ENCODE measurements at regions not wholly inside any gene's neighbourhood (a gene's known extent, or its start where the extent isn't known, plus 50 kb on each side); places are given as distances from the start of the nearest gene placed in this dataset.

GRCh38 chr13:79212064-79212619, 193.9 kb downstream of the RBM26 start:
- 49 to 50% methylated on average over 10 of the region's 10 CpGs for WGBS, 2 experiments (ENCODE audit: low coverage in 1 of 2, low lambda C conversion rate in 2 of 2, missing lambda C conversion rate in 2 of 2)
- H3K9me3 ChIP-seq (ENCODE audit: low read depth): no peaks in the 10 kb centered on the region
- H3K36me3 ChIP-seq (ENCODE audit: low read depth): no peaks in the 10 kb centered on the region
- H3K9ac ChIP-seq: no peak overlapping the region
- in situ Hi-C loops (cut with MboI): no loop called here
- DNase-seq: no peak
- H2AFZ ChIP-seq: no peak overlapping the region
- no peaks in the 10 kb centered on the region for H3K4me1 ChIP-seq (ENCODE audit: insufficient read depth)
- no peak overlapping the region for H3K4me3 ChIP-seq
- H3K79me2 ChIP-seq (ENCODE audit: insufficient read depth): no peaks in the 10 kb centered on the region
- no peak for TF ChIP-seq EZH2 (IDR thresholded peaks at IDR 0.05; ENCODE audit: insufficient read depth, poor library complexity, severe bottlenecking)
- TF ChIP-seq EZH2phosphoT487 (IDR thresholded peaks at IDR 0.05; ENCODE audit: insufficient read depth, low read depth): no peak
- H4K20me1 ChIP-seq (ENCODE audit: insufficient read depth): no peaks in the 10 kb centered on the region
- no peaks in the 10 kb centered on the region for H3F3A ChIP-seq (ENCODE audit: insufficient read depth)
- H3K27me3 ChIP-seq (replicated peaks; ENCODE audit: insufficient read depth): no peaks in the 10 kb centered on the region
- no peak overlapping the region for H3K4me2 ChIP-seq (ENCODE audit: unreplicated experiment)
- H3K9me2 ChIP-seq (ENCODE audit: insufficient read depth): no peaks in the 10 kb centered on the region
- no peak overlapping the region for H3K27ac ChIP-seq

GRCh38 chr13:79211377-79211776, 194.7 kb downstream of the RBM26 start:
- no peaks in the 10 kb centered on the region for H3K9me2 ChIP-seq (ENCODE audit: insufficient read depth)
- no peaks in the 10 kb centered on the region for H3F3A ChIP-seq (ENCODE audit: insufficient read depth)
- no peaks in the 10 kb centered on the region for H4K20me1 ChIP-seq (ENCODE audit: insufficient read depth)
- DNase-seq: no peak
- H3K4me3 ChIP-seq: no peak overlapping the region
- no peaks in the 10 kb centered on the region for H3K9me3 ChIP-seq (ENCODE audit: low read depth)
- no peaks in the 10 kb centered on the region for H3K27me3 ChIP-seq (replicated peaks; ENCODE audit: insufficient read depth)
- H3K4me2 ChIP-seq (ENCODE audit: unreplicated experiment): no peak overlapping the region
- H2AFZ ChIP-seq: no peak overlapping the region
- H3K79me2 ChIP-seq (ENCODE audit: insufficient read depth): no peaks in the 10 kb centered on the region
- 15 to 24% methylated on average over 1 of the region's 1 CpG for WGBS, 2 experiments (ENCODE audit: low coverage in 1 of 2, low lambda C conversion rate in 2 of 2, missing lambda C conversion rate in 2 of 2)
- TF ChIP-seq EZH2phosphoT487 (IDR thresholded peaks at IDR 0.05; ENCODE audit: insufficient read depth, low read depth) (no peak), EZH2 (IDR thresholded peaks at IDR 0.05; ENCODE audit: insufficient read depth, poor library complexity, severe bottlenecking) (no peak)
- no peaks in the 10 kb centered on the region for H3K4me1 ChIP-seq (ENCODE audit: insufficient read depth)
- H3K36me3 ChIP-seq (ENCODE audit: low read depth): no peaks in the 10 kb centered on the region
- no peak overlapping the region for H3K27ac ChIP-seq
- no peak overlapping the region for H3K9ac ChIP-seq
- in situ Hi-C loops (cut with MboI): no loop called here

DNA sequence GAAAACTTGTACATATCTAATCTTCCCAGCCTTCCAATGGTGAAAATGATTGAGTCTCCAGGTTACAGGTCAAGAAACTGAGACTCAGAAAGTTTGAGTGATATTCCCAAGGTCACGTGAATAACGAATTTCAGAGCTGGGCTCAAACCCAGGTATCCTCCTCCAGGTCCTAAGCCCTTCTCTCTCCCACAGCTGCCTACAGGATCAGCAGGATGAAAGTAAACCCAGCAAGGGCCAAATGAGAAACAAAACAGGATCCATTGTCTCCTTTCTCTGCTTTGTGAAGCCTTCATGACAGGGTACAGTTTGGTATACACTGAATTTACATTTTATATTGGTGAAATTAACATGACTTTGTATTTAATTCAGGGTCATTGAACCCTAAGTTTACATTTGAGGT, 208.1 kb downstream of the RBM26 start:
- Histone ChIP-seq H3K9ac (no peak overlapping the region), H4K20me1 (ENCODE audit: insufficient read depth) (no peaks in the 10 kb centered on the region), H3K9me2 (ENCODE audit: insufficient read depth) (no peaks in the 10 kb centered on the region), H3K36me3 (ENCODE audit: low read depth) (no peaks in the 10 kb centered on the region), H3K4me1 (ENCODE audit: insufficient read depth) (no peaks in the 10 kb centered on the region), H3K27me3 (replicated peaks; ENCODE audit: insufficient read depth) (no peaks in the 10 kb centered on the region), H2AFZ (no peak overlapping the region), H3K9me3 (ENCODE audit: low read depth) (no peaks in the 10 kb centered on the region), H3K27ac (no peak overlapping the region), H3K4me2 (ENCODE audit: unreplicated experiment) (no peak overlapping the region), H3F3A (ENCODE audit: insufficient read depth) (no peaks in the 10 kb centered on the region), H3K79me2 (ENCODE audit: insufficient read depth) (no peaks in the 10 kb centered on the region), H3K4me3 (no peak overlapping the region)
- in situ Hi-C loops (cut with MboI): no loop called here
- WGBS, 2 experiments (ENCODE audit: low coverage in 1 of 2, low lambda C conversion rate in 2 of 2, missing lambda C conversion rate in 2 of 2): 2 to 9% methylated on average over 2 of the region's 2 CpGs
- DNase-seq: no peak
- TF ChIP-seq EZH2 (IDR thresholded peaks at IDR 0.05; ENCODE audit: insufficient read depth, poor library complexity, severe bottlenecking) (no peak), EZH2phosphoT487 (IDR thresholded peaks at IDR 0.05; ENCODE audit: insufficient read depth, low read depth) (no peak)

GRCh38 chr13:79196843-79197242, 209.2 kb downstream of the RBM26 start:
- Histone ChIP-seq H3K27ac (no peak overlapping the region), H3K9me3 (ENCODE audit: low read depth) (no peaks in the 10 kb centered on the region), H3K36me3 (ENCODE audit: low read depth) (no peaks in the 10 kb centered on the region), H3K27me3 (replicated peaks; ENCODE audit: insufficient read depth) (no peaks in the 10 kb centered on the region), H3K9me2 (ENCODE audit: insufficient read depth) (no peaks in the 10 kb centered on the region), H3K79me2 (ENCODE audit: insufficient read depth) (no peaks in the 10 kb centered on the region), H3F3A (ENCODE audit: insufficient read depth) (no peaks in the 10 kb centered on the region), H4K20me1 (ENCODE audit: insufficient read depth) (no peaks in the 10 kb centered on the region), H3K4me1 (ENCODE audit: insufficient read depth) (no peaks in the 10 kb centered on the region), H3K4me2 (ENCODE audit: unreplicated experiment) (no peak overlapping the region), H2AFZ (no peak overlapping the region), H3K9ac (no peak overlapping the region), H3K4me3 (no peak overlapping the region)
- no peak for TF ChIP-seq EZH2 (IDR thresholded peaks at IDR 0.05; ENCODE audit: insufficient read depth, poor library complexity, severe bottlenecking)
- no peak for TF ChIP-seq EZH2phosphoT487 (IDR thresholded peaks at IDR 0.05; ENCODE audit: insufficient read depth, low read depth)
- DNase-seq: no peak
- in situ Hi-C loops (cut with MboI): no loop called here
- 24 to 41% methylated on average over 3 of the region's 3 CpGs for WGBS, 2 experiments (ENCODE audit: low coverage in 1 of 2, low lambda C conversion rate in 2 of 2, missing lambda C conversion rate in 2 of 2)

- H3F3A ChIP-seq (ENCODE audit: insufficient read depth): no peaks in the 10 kb centered on the region
- no peak overlapping the region for H3K27ac ChIP-seq
- H3K79me2 ChIP-seq (ENCODE audit: insufficient read depth): no peaks in the 10 kb centered on the region
- 13 to 14% methylated on average over 3 of the region's 3 CpGs for WGBS, 2 experiments (ENCODE audit: low coverage in 1 of 2, low lambda C conversion rate in 2 of 2, missing lambda C conversion rate in 2 of 2)
- no peaks in the 10 kb centered on the region for H3K4me1 ChIP-seq (ENCODE audit: insufficient read depth)
- no peaks in the 10 kb centered on the region for H3K27me3 ChIP-seq (replicated peaks; ENCODE audit: insufficient read depth)
- H4K20me1 ChIP-seq (ENCODE audit: insufficient read depth): no peaks in the 10 kb centered on the region
- no peak overlapping the region for H3K9ac ChIP-seq
- no peak overlapping the region for H2AFZ ChIP-seq
- no peaks in the 10 kb centered on the region for H3K9me3 ChIP-seq (ENCODE audit: low read depth)
- no peak overlapping the region for H3K4me3 ChIP-seq
- H3K36me3 ChIP-seq (ENCODE audit: low read depth): no peaks in the 10 kb centered on the region
- no peak for TF ChIP-seq EZH2phosphoT487 (IDR thresholded peaks at IDR 0.05; ENCODE audit: insufficient read depth, low read depth)
- TF ChIP-seq EZH2 (IDR thresholded peaks at IDR 0.05; ENCODE audit: insufficient read depth, poor library complexity, severe bottlenecking): no peak
- no peak for DNase-seq
- in situ Hi-C loops (cut with MboI): no loop called here
- H3K4me2 ChIP-seq (ENCODE audit: unreplicated experiment): no peak overlapping the region
- no peaks in the 10 kb centered on the region for H3K9me2 ChIP-seq (ENCODE audit: insufficient read depth)
Observed at GRCh38 chr13:79196366-79196765, 209.7 kb downstream of the RBM26 start.
